Testis (tissue), 2 donors: ENCODE measurements at regions not wholly inside any gene's neighbourhood (a gene's known extent, or its start where the extent isn't known, plus 50 kb on each side); places are given as distances from the start of the nearest gene placed in this dataset.

ENCODE experiments used
- CTCF ChIP-seq, 3 experiments: fragments of 450-650 bp in 2 of 3; fragments of 200-600 bp in 1 of 3; sonication (generic) in 1 of 3; IDR thresholded peaks; one replicate each; pipeline ENCODE4 v1.5.1; 2016 to 2019; ENCODE audit warnings: antibody characterized with exemption in 3 of 3, mild to moderate bottlenecking in 2 of 3, moderate library complexity in 1 of 3
- POLR2A ChIP-seq: fragments of 450-650 bp; IDR thresholded peaks from one replicate; pipeline ENCODE4 v1.6.1; 2017; ENCODE audit warnings: antibody characterized with exemption, mild to moderate bottlenecking, moderate library complexity

- no peak for TF ChIP-seq CTCF (IDR thresholded peaks at IDR 0.05)
- TF ChIP-seq POLR2A = no peak
Measured at GRCh38 chr4:67234296-67234695, 311.0 kb downstream of the CENPC start.
